ENCODE measurements at regions not wholly inside any gene's neighbourhood (a gene's known extent, or its start where the extent isn't known, plus 50 kb on each side); places are given as distances from the start of the nearest gene placed in this dataset.

- CTCF ChIA-PET: no interaction called here
- H3K4me3 Mint-ChIP-seq: no peak overlapping the region
- DNase-seq (no peak), ATAC-seq (replicated peaks in 1 of 4) (no peak)
- Histone ChIP-seq H3K4me1 (ENCODE audit: control insufficient read depth in 1 of 2, extremely low read depth in 1 of 2, insufficient read depth in 2 of 2, low read length in 2 of 2) (no peaks in the 10 kb centered on the region), H3K4me3 (ENCODE audit: control insufficient read depth in 1 of 2, extremely low read depth in 1 of 2, low read length in 1 of 2) (no peak overlapping the region), H3K36me3 (ENCODE audit: control insufficient read depth in 2 of 2, extremely low read depth in 1 of 2, insufficient read depth in 1 of 2, low read length in 1 of 2) (no peaks in the 10 kb centered on the region), H3K9me3 (no peaks in the 10 kb centered on the region), H3K27me3 (replicated peaks in 1 of 2; ENCODE audit: control insufficient read depth in 2 of 2, extremely low read depth in 1 of 2, insufficient read depth in 2 of 2, low read length in 1 of 2) (no peaks in the 10 kb centered on the region), H3K27ac (ENCODE audit: low read length) (no peak overlapping the region)
- H3K27ac Mint-ChIP-seq: no peak overlapping the region
- H3K9me3 Mint-ChIP-seq: peaks cover 0 to 3% (median 0%) of the 10 kb centered on the region in 3 donors
- peaks cover 3 to 11% of the 10 kb centered on the region in 2 donors for H3K27me3 Mint-ChIP-seq
- POLR2A ChIA-PET: no interaction called here
- WGBS (ENCODE audit: insufficient coverage): no CpG with 5 or more reads among the region's 1 CpG
- H3K36me3 Mint-ChIP-seq: no peaks in the 10 kb centered on the region
- H3K4me1 Mint-ChIP-seq: no peaks in the 10 kb centered on the region
These were observed 163.4 kb upstream of the PUM3 start for GRCh38 chr9:3007326-3007725.

GRCh38 chr9:3006851-3007250 is 163.0 kb upstream of the PUM3 start:
- no peaks in the 10 kb centered on the region for H3K36me3 Mint-ChIP-seq
- Histone ChIP-seq H3K27ac (ENCODE audit: low read length) (no peak overlapping the region), H3K4me3 (ENCODE audit: control insufficient read depth in 1 of 2, extremely low read depth in 1 of 2, low read length in 1 of 2) (no peak overlapping the region), H3K36me3 (ENCODE audit: control insufficient read depth in 2 of 2, extremely low read depth in 1 of 2, insufficient read depth in 1 of 2, low read length in 1 of 2) (no peaks in the 10 kb centered on the region), H3K4me1 (ENCODE audit: control insufficient read depth in 1 of 2, extremely low read depth in 1 of 2, insufficient read depth in 2 of 2, low read length in 2 of 2) (no peaks in the 10 kb centered on the region), H3K27me3 (replicated peaks in 1 of 2; ENCODE audit: control insufficient read depth in 2 of 2, extremely low read depth in 1 of 2, insufficient read depth in 2 of 2, low read length in 1 of 2) (no peaks in the 10 kb centered on the region), H3K9me3 (no peaks in the 10 kb centered on the region)
- H3K9me3 Mint-ChIP-seq: peaks cover 0 to 3% (median 0%) of the 10 kb centered on the region in 3 donors
- no peaks in the 10 kb centered on the region for H3K4me1 Mint-ChIP-seq
- ATAC-seq (replicated peaks in 1 of 4) (no peak), DNase-seq (no peak)
- POLR2A ChIA-PET: no interaction called here
- H3K27me3 Mint-ChIP-seq: peaks cover 3 to 10% of the 10 kb centered on the region in 2 donors
- CTCF ChIA-PET: no interaction called here
- H3K27ac Mint-ChIP-seq: no peak overlapping the region
- no peak overlapping the region for H3K4me3 Mint-ChIP-seq

- H3K27ac ChIP-seq (ENCODE audit: low read length): no peak overlapping the region
- ChIA-PET CTCF (no interaction called here), POLR2A (no interaction called here)
- H3K9me3 Mint-ChIP-seq: peaks cover 3 to 6% (median 5%) of the 10 kb centered on the region in 3 donors
- DNase-seq (no peak), ATAC-seq (replicated peaks in 1 of 4) (no peak)
- H3K27ac Mint-ChIP-seq: no peak overlapping the region
- H3K4me1 Mint-ChIP-seq: no peaks in the 10 kb centered on the region
- H3K4me1 ChIP-seq (ENCODE audit: control insufficient read depth in 1 of 2, extremely low read depth in 1 of 2, insufficient read depth in 2 of 2, low read length in 2 of 2): no peaks in the 10 kb centered on the region
- H3K9me3 ChIP-seq: no peaks in the 10 kb centered on the region
- no peak overlapping the region for H3K4me3 ChIP-seq (ENCODE audit: control insufficient read depth in 1 of 2, extremely low read depth in 1 of 2, low read length in 1 of 2)
- no peaks in the 10 kb centered on the region for H3K27me3 ChIP-seq (replicated peaks in 1 of 2; ENCODE audit: control insufficient read depth in 2 of 2, extremely low read depth in 1 of 2, insufficient read depth in 2 of 2, low read length in 1 of 2)
- peaks cover 10 to 19% of the 10 kb centered on the region in 2 donors for H3K27me3 Mint-ChIP-seq
- WGBS (ENCODE audit: insufficient coverage): 40% methylated on average over 1 of the region's 1 CpG
- H3K36me3 ChIP-seq (ENCODE audit: control insufficient read depth in 2 of 2, extremely low read depth in 1 of 2, insufficient read depth in 1 of 2, low read length in 1 of 2): no peaks in the 10 kb centered on the region
- H3K4me3 Mint-ChIP-seq: no peak overlapping the region
- H3K36me3 Mint-ChIP-seq: no peaks in the 10 kb centered on the region
These were observed 160.7 kb upstream of the PUM3 start for GRCh38 chr9:3004572-3004971.

GRCh38 chr9:3001311-3001710 is 157.4 kb upstream of the PUM3 start:
- Histone ChIP-seq H3K9me3 (no peaks in the 10 kb centered on the region), H3K27ac (ENCODE audit: low read length) (no peak overlapping the region), H3K27me3 (replicated peaks in 1 of 2; ENCODE audit: control insufficient read depth in 2 of 2, extremely low read depth in 1 of 2, insufficient read depth in 2 of 2, low read length in 1 of 2) (no peaks in the 10 kb centered on the region), H3K4me3 (ENCODE audit: control insufficient read depth in 1 of 2, extremely low read depth in 1 of 2, low read length in 1 of 2) (no peak overlapping the region), H3K36me3 (ENCODE audit: control insufficient read depth in 2 of 2, extremely low read depth in 1 of 2, insufficient read depth in 1 of 2, low read length in 1 of 2) (no peaks in the 10 kb centered on the region), H3K4me1 (ENCODE audit: control insufficient read depth in 1 of 2, extremely low read depth in 1 of 2, insufficient read depth in 2 of 2, low read length in 2 of 2) (no peaks in the 10 kb centered on the region)
- no peak for ATAC-seq (replicated peaks in 1 of 4)
- Mint-ChIP-seq H3K36me3 (no peaks in the 10 kb centered on the region), H3K27ac (no peak overlapping the region), H3K4me1 (no peaks in the 10 kb centered on the region), H3K27me3 (peaks cover 7 to 19% of the 10 kb centered on the region in 2 donors), H3K4me3 (no peak overlapping the region), H3K9me3 (peaks cover 3 to 5% (median 4%) of the 10 kb centered on the region in 3 donors)
- no peak for DNase-seq
- ChIA-PET POLR2A (no interaction called here), CTCF (no interaction called here)

DNA sequence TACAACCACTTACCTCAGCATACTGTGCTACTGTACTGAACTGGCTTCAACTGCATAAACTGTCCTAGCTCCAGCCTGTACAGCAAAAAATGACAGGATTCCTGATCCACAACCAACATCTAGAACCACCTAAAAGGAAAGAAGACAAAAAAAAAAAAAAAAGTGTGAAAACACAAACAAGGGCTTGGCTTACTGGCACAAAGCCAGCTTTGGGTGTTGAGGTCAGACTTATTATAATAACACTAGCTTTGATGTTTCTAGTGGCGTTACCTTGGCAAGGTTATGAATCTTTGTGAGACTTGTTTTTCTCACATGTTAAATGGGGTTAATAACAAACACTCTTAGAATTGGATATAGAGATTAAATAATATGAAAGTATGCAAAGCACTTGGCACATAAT is 148.5 kb upstream of the PUM3 start:
- ChIA-PET CTCF (interaction anchor here in 1 of 2 donors (0.7 kb wide), 1 partner anchor 63 kb away, joined by 4 read pairs; no protein-coding TSS in a partner anchor), POLR2A (interaction anchor here in 1 of 2 donors (0.7 kb wide), 1 partner anchor 345 kb away, joined by 3 read pairs; no protein-coding TSS in a partner anchor)
- no peaks in the 10 kb centered on the region for H3K9me3 Mint-ChIP-seq
- no peaks in the 10 kb centered on the region for H3K36me3 ChIP-seq (ENCODE audit: control insufficient read depth in 2 of 2, extremely low read depth in 1 of 2, insufficient read depth in 1 of 2, low read length in 1 of 2)
- H3K9me3 ChIP-seq: no peaks in the 10 kb centered on the region
- no peak overlapping the region for H3K27ac ChIP-seq (ENCODE audit: low read length)
- H3K4me3 Mint-ChIP-seq: no peak overlapping the region
- H3K27me3 Mint-ChIP-seq: peaks cover 5 to 13% of the 10 kb centered on the region in 2 donors
- no peaks in the 10 kb centered on the region for H3K36me3 Mint-ChIP-seq
- WGBS (ENCODE audit: insufficient coverage): no CpG with 5 or more reads among the region's 1 CpG
- H3K27me3 ChIP-seq (replicated peaks in 1 of 2; ENCODE audit: control insufficient read depth in 2 of 2, extremely low read depth in 1 of 2, insufficient read depth in 2 of 2, low read length in 1 of 2): peaks cover 0 to 2% of the 10 kb centered on the region in 2 experiments
- ATAC-seq (replicated peaks in 1 of 4): no peak
- no peaks in the 10 kb centered on the region for H3K4me1 ChIP-seq (ENCODE audit: control insufficient read depth in 1 of 2, extremely low read depth in 1 of 2, insufficient read depth in 2 of 2, low read length in 2 of 2)
- H3K4me3 ChIP-seq (ENCODE audit: control insufficient read depth in 1 of 2, extremely low read depth in 1 of 2, low read length in 1 of 2): no peak overlapping the region
- H3K27ac Mint-ChIP-seq: no peak overlapping the region
- H3K4me1 Mint-ChIP-seq: no peaks in the 10 kb centered on the region
- DNase-seq: no peak

- ATAC-seq (replicated peaks in 1 of 4) (no peak), DNase-seq (no peak)
- ChIA-PET POLR2A (no interaction called here), CTCF (interaction anchor here in 1 of 2 donors (0.9 kb wide), 1 partner anchor 9 kb away, joined by 3 read pairs; no protein-coding TSS in a partner anchor)
- H3K4me3 Mint-ChIP-seq: no peak overlapping the region
- peaks cover 12 to 13% of the 10 kb centered on the region in 2 donors for H3K27me3 Mint-ChIP-seq
- H3K36me3 Mint-ChIP-seq: no peaks in the 10 kb centered on the region
- no peaks in the 10 kb centered on the region for H3K4me1 ChIP-seq (ENCODE audit: control insufficient read depth in 1 of 2, extremely low read depth in 1 of 2, insufficient read depth in 2 of 2, low read length in 2 of 2)
- no peaks in the 10 kb centered on the region for H3K9me3 ChIP-seq
- H3K9me3 Mint-ChIP-seq: no peaks in the 10 kb centered on the region
- no peaks in the 10 kb centered on the region for H3K4me1 Mint-ChIP-seq
- peaks cover 0 to 2% of the 10 kb centered on the region in 2 experiments for H3K27me3 ChIP-seq (replicated peaks in 1 of 2; ENCODE audit: control insufficient read depth in 2 of 2, extremely low read depth in 1 of 2, insufficient read depth in 2 of 2, low read length in 1 of 2)
- H3K27ac Mint-ChIP-seq: no peak overlapping the region
- no peaks in the 10 kb centered on the region for H3K36me3 ChIP-seq (ENCODE audit: control insufficient read depth in 2 of 2, extremely low read depth in 1 of 2, insufficient read depth in 1 of 2, low read length in 1 of 2)
- H3K27ac ChIP-seq (ENCODE audit: low read length): no peak overlapping the region
- no peak overlapping the region for H3K4me3 ChIP-seq (ENCODE audit: control insufficient read depth in 1 of 2, extremely low read depth in 1 of 2, low read length in 1 of 2)
These were observed 147.4 kb upstream of the PUM3 start for GRCh38 chr9:2991292-2991691.

- H3K4me1 Mint-ChIP-seq: no peaks in the 10 kb centered on the region
- no peak for ATAC-seq (replicated peaks in 1 of 4)
- ChIA-PET CTCF (no interaction called here), POLR2A (no interaction called here)
- Histone ChIP-seq H3K4me1 (ENCODE audit: control insufficient read depth in 1 of 2, extremely low read depth in 1 of 2, insufficient read depth in 2 of 2, low read length in 2 of 2) (no peaks in the 10 kb centered on the region), H3K36me3 (ENCODE audit: control insufficient read depth in 2 of 2, extremely low read depth in 1 of 2, insufficient read depth in 1 of 2, low read length in 1 of 2) (no peaks in the 10 kb centered on the region), H3K27ac (ENCODE audit: low read length) (no peak overlapping the region), H3K4me3 (ENCODE audit: control insufficient read depth in 1 of 2, extremely low read depth in 1 of 2, low read length in 1 of 2) (no peak overlapping the region), H3K27me3 (replicated peaks in 1 of 2; ENCODE audit: control insufficient read depth in 2 of 2, extremely low read depth in 1 of 2, insufficient read depth in 2 of 2, low read length in 1 of 2) (peaks cover 0 to 2% of the 10 kb centered on the region in 2 experiments), H3K9me3 (no peaks in the 10 kb centered on the region)
- WGBS (ENCODE audit: insufficient coverage): no CpG with 5 or more reads among the region's 7 CpGs
- H3K36me3 Mint-ChIP-seq: no peaks in the 10 kb centered on the region
- DNase-seq: no peak
- no peak overlapping the region for H3K27ac Mint-ChIP-seq
- H3K4me3 Mint-ChIP-seq: no peak overlapping the region
- H3K27me3 Mint-ChIP-seq: peaks cover 17 to 20% of the 10 kb centered on the region in 2 donors
- H3K9me3 Mint-ChIP-seq: no peaks in the 10 kb centered on the region
These were observed 143.8 kb upstream of the PUM3 start for GRCh38 chr9:2987679-2988078.

All from T-cell (primary cell).